Activated naive CD4-positive, alpha-beta T cell treated with anti-CD3 and anti-CD28 coated beads, Interleukin-2, amount 10 ng/mL, durations not matched to agents 7 days and 5 days (primary cell): ENCODE measurements at regions not wholly inside any gene's neighbourhood (a gene's known extent, or its start where the extent isn't known, plus 50 kb on each side); places are given as distances from the start of the nearest gene placed in this dataset.
"Not testable (repeated sequence)": the region's sequence is repeated elsewhere in the genome, so short reads cannot be mapped to it uniquely, and the experiment has no call there.

ENCODE experiments used
- CTCF ChIA-PET: fragments of 350-600 bp; sonication (Branson Sonifier 250); formaldehyde crosslinking; loops from one replicate; lab custom pipeline; 2021; ENCODE audit warnings: antibody characterized with exemption; lab: Charles Lee
- DNase-seq: peaks from one replicate; pipeline ENCODE4 v3.0.0-alpha.2; 2020
- H3K27ac Mint-ChIP-seq: one replicate; pipeline ENCODE4 v1.8.0; 2021; ENCODE audit warnings: mild to moderate bottlenecking, moderate library complexity, mixed read lengths
- H3K27me3 Mint-ChIP-seq: one replicate; pipeline ENCODE4 v1.8.0; 2021; ENCODE audit warnings: mild to moderate bottlenecking, mixed read lengths
- H3K36me3 Mint-ChIP-seq: one replicate; pipeline ENCODE4 v1.8.0; 2021; ENCODE audit warnings: mixed read lengths
- H3K4me1 Mint-ChIP-seq: one replicate; pipeline ENCODE4 v1.8.0; 2021; ENCODE audit warnings: mixed read lengths
- H3K4me3 Mint-ChIP-seq: one replicate; pipeline ENCODE4 v1.8.0; 2021; ENCODE audit warnings: mild to moderate bottlenecking, moderate library complexity, mixed read lengths
- H3K9me3 Mint-ChIP-seq: one replicate; pipeline ENCODE4 v1.8.0; 2021; ENCODE audit warnings: mixed read lengths

DNA sequence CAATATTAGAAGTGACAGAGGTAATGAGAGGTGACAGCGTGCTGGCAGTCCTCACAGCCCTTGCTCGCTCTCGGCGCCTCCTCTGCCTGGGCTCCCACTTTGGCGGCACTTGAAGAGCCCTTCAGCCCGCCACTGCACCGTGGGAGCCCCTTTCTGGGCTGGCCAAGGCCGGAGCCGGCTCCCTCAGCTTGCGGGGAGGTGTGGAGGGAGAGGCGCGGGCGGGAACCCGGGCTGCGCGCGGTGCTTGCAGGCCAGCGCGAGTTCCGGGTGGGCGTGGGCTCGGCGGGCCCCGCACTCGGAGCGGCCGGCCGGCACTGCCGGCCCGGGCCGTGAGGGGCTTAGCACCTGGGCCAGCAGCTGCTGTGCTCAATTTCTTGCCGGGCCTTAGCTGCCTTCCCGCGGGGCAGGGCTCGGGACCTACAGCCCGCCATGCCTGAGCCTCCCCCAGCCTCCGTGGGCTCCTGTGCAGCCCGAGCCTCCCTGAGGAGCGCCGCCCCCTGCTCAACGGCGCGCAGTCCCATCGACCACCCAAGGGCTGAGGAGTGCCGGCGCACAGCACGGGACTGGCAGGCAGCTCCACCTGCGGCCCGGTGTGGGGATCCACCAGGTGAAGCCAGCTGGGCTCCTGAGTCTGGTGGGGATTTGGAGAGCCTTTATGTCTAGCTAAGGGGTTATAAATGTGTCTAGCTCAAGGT, 426.5 kb upstream of the RGS18 start:
- H3K9me3 Mint-ChIP-seq, CTCF ChIA-PET, H3K27me3 Mint-ChIP-seq, H3K4me3 Mint-ChIP-seq, H3K4me1 Mint-ChIP-seq, H3K36me3 Mint-ChIP-seq, DNase-seq, H3K27ac Mint-ChIP-seq: not testable (repeated sequence)

DNA sequence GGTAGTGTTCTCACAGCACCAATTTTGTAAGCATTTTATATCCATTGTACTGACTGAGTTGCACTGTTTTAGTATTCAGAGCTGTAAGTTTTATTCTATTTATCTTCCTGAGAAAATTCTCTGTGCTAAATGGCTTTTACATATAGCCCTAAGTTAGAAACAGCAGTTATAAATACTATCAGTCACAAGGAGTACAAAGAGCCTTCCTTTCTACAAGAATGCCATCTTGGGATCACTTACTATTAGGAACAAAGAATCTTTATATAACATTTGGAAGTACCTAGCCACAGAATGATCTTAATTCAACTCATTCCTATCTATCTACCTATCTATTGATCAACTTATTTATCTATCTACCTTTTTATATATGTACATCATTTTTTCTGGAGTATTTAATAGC, 423.9 kb upstream of the RGS18 start:
- Mint-ChIP-seq H3K9me3 (peaks cover 8% of the 10 kb centered on the region), H3K36me3 (no peaks in the 10 kb centered on the region), H3K27me3 (no peaks in the 10 kb centered on the region), H3K27ac (no peak overlapping the region), H3K4me3 (no peak overlapping the region), H3K4me1 (no peaks in the 10 kb centered on the region)
- no peak for DNase-seq
- CTCF ChIA-PET = no interaction called here

DNA sequence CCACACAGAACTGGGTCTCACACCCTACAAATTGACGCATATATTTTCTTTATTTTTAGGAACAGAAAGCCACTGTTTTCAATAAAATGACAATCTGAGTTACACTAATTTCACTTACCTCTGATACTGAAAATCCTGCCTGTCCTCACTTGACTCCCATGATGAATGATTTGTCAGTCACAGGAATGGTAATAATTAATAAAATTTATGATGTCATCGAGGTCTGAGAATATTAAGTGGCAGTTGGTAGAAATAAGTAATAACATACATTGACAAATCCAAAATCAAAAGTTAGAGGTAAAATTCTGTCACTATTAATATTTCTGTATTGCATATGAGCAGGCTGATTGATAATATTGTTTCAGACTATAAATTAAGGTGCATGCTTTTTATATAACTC, 418.7 kb upstream of the RGS18 start:
- Mint-ChIP-seq H3K36me3 (no peaks in the 10 kb centered on the region), H3K27me3 (no peaks in the 10 kb centered on the region), H3K4me1 (no peaks in the 10 kb centered on the region), H3K27ac (no peak overlapping the region), H3K9me3 (no peaks in the 10 kb centered on the region), H3K4me3 (no peak overlapping the region)
- DNase-seq = no peak
- CTCF ChIA-PET = no interaction called here

DNA sequence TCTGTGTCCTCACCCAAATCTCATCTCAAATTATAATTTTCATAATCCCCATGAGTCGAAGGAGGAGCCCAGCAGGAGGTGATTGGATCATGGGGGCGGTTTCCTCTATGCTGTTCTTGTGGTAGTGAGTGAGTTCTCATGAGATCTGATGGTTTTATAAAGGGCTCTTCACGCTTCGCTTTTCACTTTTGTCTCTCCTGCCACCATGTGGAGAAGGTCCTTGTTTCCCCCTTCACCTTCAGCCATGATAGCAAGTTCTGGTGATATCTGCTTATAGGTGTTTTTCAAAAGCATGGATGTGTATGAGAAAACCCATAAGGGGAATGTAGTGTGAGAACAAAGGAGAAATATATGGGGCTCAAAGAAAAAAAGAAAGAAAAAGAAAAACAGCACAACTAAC, 405.9 kb upstream of the RGS18 start:
- Mint-ChIP-seq H3K9me3 (peaks cover 13% of the 10 kb centered on the region), H3K36me3 (no peaks in the 10 kb centered on the region), H3K27ac (no peak overlapping the region), H3K27me3 (no peaks in the 10 kb centered on the region), H3K4me1 (no peaks in the 10 kb centered on the region), H3K4me3 (no peak overlapping the region)
- CTCF ChIA-PET = no interaction called here
- DNase-seq = no peak

DNA sequence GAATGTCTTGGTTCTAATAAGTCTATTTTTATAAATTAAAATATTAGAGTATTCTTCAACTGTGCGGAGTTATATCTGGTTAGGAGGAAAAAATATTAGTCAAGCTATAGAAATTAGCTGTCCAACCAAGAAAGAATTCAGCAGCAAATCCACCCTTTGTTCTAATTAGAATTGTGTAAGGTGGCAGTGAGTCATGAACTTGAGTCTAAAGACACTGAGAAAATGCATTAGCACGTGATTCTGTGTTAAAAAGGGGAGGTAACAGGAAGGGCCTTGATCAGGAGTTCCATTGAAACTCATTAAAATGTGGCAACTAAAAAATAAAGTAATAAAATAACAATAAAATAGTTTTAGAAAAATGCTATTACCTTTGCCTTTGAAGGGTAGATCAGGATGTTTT, 398.2 kb upstream of the RGS18 start:
- Mint-ChIP-seq H3K9me3 (peaks cover 4% of the 10 kb centered on the region), H3K4me3 (no peak overlapping the region), H3K27ac (no peak overlapping the region), H3K27me3 (no peaks in the 10 kb centered on the region), H3K4me1 (no peaks in the 10 kb centered on the region), H3K36me3 (no peaks in the 10 kb centered on the region)
- no peak for DNase-seq
- CTCF ChIA-PET = no interaction called here

DNA sequence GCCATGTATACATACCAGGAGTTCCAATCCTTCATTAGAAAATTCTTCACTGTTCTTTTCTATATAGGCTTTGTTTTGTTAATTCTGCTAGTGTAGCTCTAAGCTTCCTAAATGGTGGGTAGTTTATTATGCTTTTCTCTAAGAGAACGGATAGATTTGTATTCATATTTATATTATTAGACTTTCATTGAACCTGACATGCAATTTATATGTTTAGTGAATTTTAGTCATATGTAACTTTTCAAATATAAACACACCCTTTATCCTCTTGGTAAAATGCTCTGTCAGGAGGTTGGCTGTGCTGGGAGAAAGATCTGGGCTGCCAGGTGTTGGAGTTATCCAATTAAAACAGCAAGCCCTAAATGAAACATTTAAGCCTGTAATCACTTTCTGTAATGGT, 369.7 kb upstream of the RGS18 start:
- H3K4me3 Mint-ChIP-seq = no peak overlapping the region
- no peak overlapping the region for H3K27ac Mint-ChIP-seq
- no peaks in the 10 kb centered on the region for H3K4me1 Mint-ChIP-seq
- no peaks in the 10 kb centered on the region for H3K36me3 Mint-ChIP-seq
- CTCF ChIA-PET = no interaction called here
- no peak for DNase-seq
- no peaks in the 10 kb centered on the region for H3K27me3 Mint-ChIP-seq
- H3K9me3 Mint-ChIP-seq = peaks cover 2% of the 10 kb centered on the region

DNA sequence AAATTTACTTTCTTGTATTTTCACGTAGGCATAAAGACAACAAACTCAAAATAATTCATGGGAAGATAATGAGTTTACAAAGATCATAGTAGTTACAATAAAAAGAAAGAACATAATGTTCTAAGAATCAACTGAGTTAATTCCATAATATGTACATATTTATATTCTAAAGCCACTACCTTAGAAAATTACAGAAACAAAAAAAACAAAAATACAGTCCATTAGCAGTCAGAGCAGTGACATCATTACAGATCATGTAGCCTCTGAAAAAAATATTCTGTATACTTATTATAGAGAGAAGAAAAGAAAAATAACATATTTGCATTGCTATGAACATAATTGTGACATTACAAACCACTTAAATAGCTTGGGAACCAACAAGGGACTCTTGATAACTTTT, 360.1 kb upstream of the RGS18 start:
- Mint-ChIP-seq H3K4me3 (no peak overlapping the region), H3K27ac (no peak overlapping the region), H3K4me1 (no peaks in the 10 kb centered on the region)

DNA sequence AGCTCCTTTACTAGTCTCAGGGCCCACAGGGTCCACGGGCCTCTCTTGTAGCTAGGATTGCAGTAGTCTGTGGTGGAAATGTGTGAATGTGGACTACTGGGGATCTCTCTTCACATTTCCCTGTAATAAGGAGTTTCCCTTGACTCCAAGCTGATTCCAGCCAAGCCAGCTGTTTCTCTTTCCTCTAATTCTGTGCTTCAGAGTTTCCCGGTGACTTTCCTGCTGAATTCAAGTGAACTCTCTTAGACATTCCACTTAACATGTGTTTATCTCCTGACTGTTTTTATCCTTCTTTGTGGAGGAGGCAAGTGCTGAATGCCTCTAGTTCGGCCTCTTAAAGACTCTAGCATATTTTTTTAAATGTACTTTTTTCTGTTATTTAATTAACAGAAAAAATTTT, 354.0 kb upstream of the RGS18 start:
- Mint-ChIP-seq H3K36me3 (no peaks in the 10 kb centered on the region), H3K27me3 (no peaks in the 10 kb centered on the region), H3K27ac (no peak overlapping the region), H3K4me1 (no peaks in the 10 kb centered on the region), H3K4me3 (no peak overlapping the region), H3K9me3 (no peaks in the 10 kb centered on the region)
- no peak for DNase-seq
- CTCF ChIA-PET = no interaction called here

More for the DNA sequence above, 360.1 kb upstream of the RGS18 start:
- no peaks in the 10 kb centered on the region for H3K9me3 Mint-ChIP-seq
- H3K27me3 Mint-ChIP-seq = no peaks in the 10 kb centered on the region
- CTCF ChIA-PET = no interaction called here
- H3K36me3 Mint-ChIP-seq = no peaks in the 10 kb centered on the region
- no peak for DNase-seq

DNA sequence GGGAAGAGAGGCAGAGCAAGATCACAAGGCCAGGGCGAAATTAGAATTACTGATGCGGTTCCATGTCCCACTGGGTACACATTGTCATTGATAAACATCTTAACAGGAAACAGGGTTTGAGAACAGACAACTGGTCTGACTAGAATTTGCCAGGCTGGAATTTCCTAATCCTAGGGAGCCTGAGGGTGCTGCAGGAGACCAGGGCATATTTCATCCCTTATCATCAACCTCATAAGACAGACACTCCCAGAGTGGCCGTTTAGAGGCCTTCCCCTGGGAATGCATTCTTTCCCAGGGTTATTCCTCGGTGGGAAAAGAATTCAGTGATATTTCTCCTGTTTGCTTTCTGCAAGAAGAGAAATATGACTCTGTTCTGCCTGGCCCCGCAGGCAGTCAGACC, 344.7 kb upstream of the RGS18 start:
- H3K36me3 Mint-ChIP-seq, CTCF ChIA-PET, DNase-seq, H3K4me1 Mint-ChIP-seq, H3K4me3 Mint-ChIP-seq, H3K9me3 Mint-ChIP-seq, H3K27me3 Mint-ChIP-seq, H3K27ac Mint-ChIP-seq: not testable (repeated sequence)

DNA sequence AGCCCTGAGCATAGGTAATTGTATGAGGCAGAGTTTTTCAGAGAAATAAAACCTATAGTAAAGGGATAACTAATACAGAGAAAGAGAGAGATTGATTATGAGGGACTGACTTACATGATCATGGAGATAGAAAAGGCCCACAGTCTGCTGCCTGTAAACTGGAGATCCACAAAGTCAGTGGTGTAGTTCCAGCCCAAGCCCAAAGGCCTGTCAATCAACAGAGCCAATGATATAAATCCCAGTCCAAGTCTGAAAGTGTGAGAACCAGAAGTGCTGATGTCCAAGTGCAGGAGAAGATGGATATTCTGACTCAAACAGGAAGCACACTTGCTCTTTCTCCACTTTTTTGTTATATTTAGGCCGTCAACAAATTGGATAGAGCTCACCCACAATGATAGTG, 340.1 kb upstream of the RGS18 start:
- peaks cover 4% of the 10 kb centered on the region for H3K9me3 Mint-ChIP-seq
- no peaks in the 10 kb centered on the region for H3K27me3 Mint-ChIP-seq
- no peak for DNase-seq
- no peak overlapping the region for H3K4me3 Mint-ChIP-seq
- CTCF ChIA-PET = no interaction called here
- no peak overlapping the region for H3K27ac Mint-ChIP-seq
- no peaks in the 10 kb centered on the region for H3K36me3 Mint-ChIP-seq
- H3K4me1 Mint-ChIP-seq = no peaks in the 10 kb centered on the region

DNA sequence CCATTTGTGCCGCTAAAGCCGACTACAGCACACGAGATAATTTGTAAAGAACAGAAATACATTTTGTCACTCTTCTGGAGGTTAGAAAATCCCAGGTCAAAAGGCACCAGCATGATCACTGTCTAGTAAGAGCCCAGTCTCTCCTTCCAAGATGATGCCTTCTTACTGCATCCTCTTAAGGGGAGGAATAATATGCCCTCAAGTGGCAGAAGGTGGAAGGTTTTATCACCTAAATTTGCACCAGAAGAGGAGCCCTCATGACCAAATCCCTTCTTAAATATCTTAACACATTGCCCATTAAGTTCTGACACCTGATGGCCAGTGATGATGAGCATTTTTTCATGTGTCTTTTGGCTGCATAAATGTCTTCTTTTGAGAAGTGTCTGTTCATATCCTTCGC, 326.7 kb upstream of the RGS18 start:
- Mint-ChIP-seq H3K36me3 (no peaks in the 10 kb centered on the region), H3K4me1 (no peaks in the 10 kb centered on the region), H3K27me3 (no peaks in the 10 kb centered on the region), H3K9me3 (no peaks in the 10 kb centered on the region), H3K27ac (no peak overlapping the region), H3K4me3 (no peak overlapping the region)
- CTCF ChIA-PET = no interaction called here
- DNase-seq = no peak

DNA sequence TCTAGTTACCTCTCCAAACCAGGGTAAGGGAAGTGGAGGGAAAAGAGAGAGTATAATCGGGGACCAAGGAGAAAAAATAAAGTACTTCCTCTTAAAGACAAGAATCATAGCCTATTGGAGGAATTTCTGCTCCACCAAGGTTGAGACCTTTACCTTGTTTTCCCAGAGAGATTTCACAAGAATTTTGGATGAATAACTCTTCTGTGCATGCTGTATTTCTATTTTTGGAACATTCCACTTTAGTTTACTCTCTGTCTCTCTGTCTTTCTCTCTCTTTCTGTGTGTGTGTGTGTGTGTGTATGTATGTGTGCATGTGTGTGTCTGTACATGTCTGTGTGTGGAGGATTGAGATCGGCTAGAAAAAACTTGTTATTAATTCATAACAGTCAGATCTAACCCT, 318.4 kb upstream of the RGS18 start:
- no peak overlapping the region for H3K4me3 Mint-ChIP-seq
- no peaks in the 10 kb centered on the region for H3K4me1 Mint-ChIP-seq
- no peaks in the 10 kb centered on the region for H3K27me3 Mint-ChIP-seq
- no peaks in the 10 kb centered on the region for H3K9me3 Mint-ChIP-seq
- DNase-seq = no peak
- H3K36me3 Mint-ChIP-seq = no peaks in the 10 kb centered on the region
- H3K27ac Mint-ChIP-seq = no peak overlapping the region
- CTCF ChIA-PET = no interaction called here

DNA sequence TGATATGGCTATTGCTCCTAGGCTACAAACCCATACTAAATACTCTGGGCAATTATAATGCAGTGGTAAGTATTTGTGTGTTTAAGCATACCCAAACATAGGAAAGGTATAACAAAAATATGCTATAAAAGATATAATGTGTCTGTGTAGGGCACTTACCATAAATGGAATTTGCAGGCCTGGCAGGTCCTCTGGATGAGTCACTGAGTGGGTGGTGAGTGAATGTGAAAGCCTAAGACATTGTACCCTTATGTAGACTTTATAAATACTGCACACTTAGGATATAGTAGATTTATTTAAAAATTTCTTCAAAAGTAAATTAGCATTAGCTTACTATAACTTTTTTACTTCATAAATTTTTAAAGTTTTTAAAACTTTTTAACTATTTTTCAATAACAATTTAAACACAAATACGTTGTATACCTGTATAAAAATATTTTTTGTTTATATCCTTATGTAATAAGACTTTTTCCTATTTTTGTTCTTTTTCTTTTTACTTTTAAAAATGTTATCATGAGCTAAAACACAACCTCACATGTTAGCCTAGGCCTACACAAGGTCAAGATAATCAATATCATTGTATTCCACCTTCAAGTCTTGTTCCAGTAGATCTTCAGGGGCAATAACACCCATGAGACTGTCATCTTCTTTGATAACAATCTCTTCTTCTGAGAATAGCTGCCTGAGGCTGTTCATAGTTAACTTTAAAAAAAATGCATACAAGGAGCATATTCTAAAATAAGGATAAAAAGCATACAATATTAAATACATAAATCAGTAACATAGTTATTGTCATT, 306.3 kb upstream of the RGS18 start:
- CTCF ChIA-PET = no interaction called here
- Mint-ChIP-seq H3K27me3 (no peaks in the 10 kb centered on the region), H3K27ac (no peak overlapping the region), H3K36me3 (no peaks in the 10 kb centered on the region), H3K4me1 (no peaks in the 10 kb centered on the region), H3K9me3 (no peaks in the 10 kb centered on the region), H3K4me3 (no peak overlapping the region)
- DNase-seq = no peak

DNA sequence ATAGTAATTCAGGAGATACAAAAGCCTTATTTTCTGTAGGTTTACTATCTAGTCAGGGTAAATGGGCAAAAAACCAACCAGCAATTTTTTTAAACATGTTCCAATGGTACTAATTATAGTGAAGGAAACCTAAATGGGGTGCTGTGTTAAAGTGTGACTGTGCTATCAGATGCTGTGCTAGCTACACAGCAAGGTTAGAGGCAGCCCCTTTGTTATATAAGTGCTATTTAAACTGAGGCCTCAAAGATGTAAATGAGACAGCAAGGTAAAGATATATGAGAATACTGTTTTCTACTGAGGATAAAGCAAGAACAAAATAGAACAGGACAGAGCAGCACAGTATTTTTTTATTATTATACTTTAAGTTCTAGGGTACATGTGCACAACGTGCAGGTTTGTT, 305.4 kb upstream of the RGS18 start:
- Mint-ChIP-seq H3K4me1 (no peaks in the 10 kb centered on the region), H3K9me3 (no peaks in the 10 kb centered on the region), H3K27me3 (no peaks in the 10 kb centered on the region), H3K36me3 (no peaks in the 10 kb centered on the region), H3K4me3 (no peak overlapping the region), H3K27ac (no peak overlapping the region)
- CTCF ChIA-PET = no interaction called here
- no peak for DNase-seq

DNA sequence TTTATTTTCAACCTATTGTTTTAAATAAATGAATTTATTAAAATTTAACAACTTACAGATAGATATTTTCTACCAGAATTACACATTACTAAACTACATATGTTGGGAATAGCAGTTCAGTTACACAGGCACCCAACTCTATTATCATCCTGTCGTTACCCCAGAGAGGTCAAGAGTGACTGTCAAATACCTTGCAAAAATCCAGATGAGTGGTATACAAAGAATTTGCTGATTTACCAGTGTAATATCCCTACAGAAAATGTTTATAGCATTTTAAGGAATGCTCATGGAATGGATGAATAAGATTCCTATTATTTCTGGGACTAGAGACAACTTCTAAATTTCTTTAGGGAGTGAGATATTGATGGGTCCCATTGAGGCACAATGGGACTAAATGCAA, 300.7 kb upstream of the RGS18 start:
- CTCF ChIA-PET = no interaction called here
- DNase-seq = no peak
- Mint-ChIP-seq H3K27me3 (no peaks in the 10 kb centered on the region), H3K27ac (no peak overlapping the region), H3K4me3 (no peak overlapping the region), H3K9me3 (peaks cover 3% of the 10 kb centered on the region), H3K4me1 (no peaks in the 10 kb centered on the region), H3K36me3 (no peaks in the 10 kb centered on the region)
